NCI-H2029 treated with DMSO at 0.1 percent for 48 hours (cell line): ENCODE measurements at regions not wholly inside any gene's neighbourhood (a gene's known extent, or its start where the extent isn't known, plus 50 kb on each side); places are given as distances from the start of the nearest gene placed in this dataset.
A peak's percentile ranks its signal among the peaks of the same experiment; 100 is the strongest.
"Not testable (repeated sequence)": the region's sequence is repeated elsewhere in the genome, so short reads cannot be mapped to it uniquely, and the experiment has no call there.

Experiments
- DNase-seq: peaks from one replicate; lab custom pipeline; 2025; lab: John Stamatoyannopoulos, UW

DNA sequence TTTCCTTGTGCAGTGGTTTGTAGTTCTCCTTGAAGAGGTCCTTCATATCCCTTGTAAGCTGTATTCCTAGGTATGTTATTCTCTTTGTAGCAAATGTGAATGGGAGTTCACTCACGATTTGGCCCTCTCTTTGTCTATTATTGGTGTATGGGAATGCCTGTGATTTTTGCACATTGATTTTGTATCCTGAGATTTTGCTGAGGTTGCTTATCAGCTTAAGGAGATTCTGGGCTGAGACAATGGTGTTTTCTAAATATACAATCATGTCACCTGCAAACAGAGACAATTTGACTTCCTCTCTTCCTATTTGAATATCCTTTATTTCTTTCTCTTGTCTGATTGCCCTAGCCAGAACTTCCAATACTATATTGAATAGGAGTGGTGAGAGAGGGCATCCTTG is 90.1 kb upstream of the ZBED5 start:
- not testable (repeated sequence) for DNase-seq

DNA sequence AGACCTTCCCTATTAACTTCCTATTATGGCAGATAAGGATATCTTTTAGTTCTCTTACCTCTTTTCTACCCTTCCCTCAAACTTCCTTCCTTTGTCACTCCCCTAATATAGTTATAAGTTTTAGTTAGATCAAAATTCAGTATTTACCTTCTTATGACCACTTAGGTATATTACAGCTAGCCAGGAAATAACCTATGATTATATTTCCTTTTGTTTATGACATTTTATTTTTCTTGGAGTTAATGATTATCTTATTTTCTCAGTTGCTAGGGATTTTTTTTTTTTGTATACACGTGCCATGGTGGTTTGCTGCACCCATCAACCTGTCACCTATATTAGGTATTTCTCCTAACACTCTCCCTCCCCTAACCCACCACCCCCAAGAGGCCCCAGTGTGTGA is 88.2 kb upstream of the ZBED5 start:
- no peak for DNase-seq

DNA sequence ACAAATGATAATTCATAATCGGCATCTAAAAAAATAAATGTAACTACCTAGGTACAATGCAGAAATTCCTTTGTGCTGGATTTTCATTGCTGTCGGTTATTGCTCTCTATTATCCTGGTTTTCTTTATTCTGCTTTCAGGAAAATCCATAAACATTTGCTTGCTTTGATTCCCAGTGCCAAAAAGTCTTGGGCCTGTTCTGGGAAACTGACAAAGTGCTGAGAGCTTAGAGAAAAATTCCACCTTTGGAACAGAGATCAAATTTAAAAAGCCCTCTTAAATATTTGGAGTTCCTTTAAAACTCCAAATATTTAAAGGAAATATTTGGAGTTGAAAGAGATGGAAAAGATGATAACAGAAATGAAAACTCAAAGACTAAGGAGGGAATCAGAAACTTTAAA is 87.3 kb upstream of the ZBED5 start:
- no peak for DNase-seq

- peak; percentile 19 for DNase-seq
Measured at GRCh38 chr11:10943968-10944367, 86.1 kb upstream of the ZBED5 start.

DNA sequence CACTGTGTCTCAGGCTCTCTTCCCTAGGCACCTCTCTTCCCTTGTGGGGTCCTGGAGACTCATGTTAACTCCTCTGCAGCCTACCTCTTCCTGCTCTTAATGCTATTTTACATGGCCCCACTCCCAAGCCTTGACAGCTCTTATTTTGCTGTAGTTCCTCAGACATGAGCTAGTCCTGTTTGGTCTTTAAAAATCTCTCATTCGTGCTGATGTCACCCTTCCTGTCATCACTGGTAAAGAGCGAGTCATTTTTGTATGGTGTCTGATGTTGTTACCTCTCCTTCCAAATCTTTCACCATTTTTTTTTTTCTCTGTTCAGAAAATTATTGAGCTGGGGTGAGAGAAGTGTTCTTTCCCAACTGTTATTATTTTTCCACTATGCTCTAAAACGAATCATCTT is 84.8 kb upstream of the ZBED5 start:
- no peak for DNase-seq

- DNase-seq = no peak
Measured at GRCh38 chr11:10941871-10942270, 84.0 kb upstream of the ZBED5 start.

DNA sequence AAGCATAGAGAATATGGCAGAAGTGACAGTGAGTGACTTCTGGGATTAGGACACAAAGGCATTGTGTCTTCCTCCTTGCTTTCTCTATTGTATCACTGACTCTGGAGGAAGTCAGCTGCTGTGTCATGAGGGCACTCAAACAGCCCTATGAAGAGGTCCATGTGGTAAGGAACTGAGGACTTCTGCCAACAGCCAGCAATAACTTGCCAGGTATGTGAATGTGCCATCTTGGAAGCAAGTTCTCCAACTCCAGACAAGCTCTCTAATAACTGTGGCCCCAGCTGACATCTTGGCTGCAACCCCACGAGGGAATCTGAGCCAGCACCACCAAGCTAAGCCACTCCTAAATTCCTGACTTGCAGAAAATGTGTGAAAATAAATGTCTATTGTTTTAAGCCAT is 83.6 kb upstream of the ZBED5 start:
- DNase-seq = peak; percentile 10

GRCh38 chr11:10938650-10939387 is 81.0 kb upstream of the ZBED5 start:
- no peak for DNase-seq

DNA sequence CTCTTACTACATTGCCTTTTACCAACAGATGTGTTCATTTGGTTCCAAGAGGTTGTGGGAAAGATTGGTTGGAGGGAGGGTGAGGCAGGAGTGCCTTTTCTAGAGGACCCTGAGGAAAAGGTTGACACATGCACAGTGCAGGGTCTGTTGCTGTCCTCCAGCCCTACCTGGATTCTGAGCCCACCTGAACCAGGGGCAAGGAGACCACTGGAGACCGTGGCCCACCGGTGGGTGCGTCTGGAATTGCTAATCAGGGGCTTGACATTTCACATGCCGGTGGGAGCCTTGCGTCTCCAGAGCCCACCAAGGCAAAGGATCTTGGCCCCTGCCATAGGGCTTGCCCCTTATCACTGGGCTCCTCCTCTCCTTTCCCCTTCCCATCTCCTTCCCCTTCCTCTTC is 80.4 kb upstream of the ZBED5 start:
- DNase-seq = no peak

- no peak for DNase-seq
Measured at GRCh38 chr11:10937385-10937771, 79.5 kb upstream of the ZBED5 start.

- DNase-seq = no peak
Measured at GRCh38 chr11:10936626-10937384, 79.0 kb upstream of the ZBED5 start.

DNA sequence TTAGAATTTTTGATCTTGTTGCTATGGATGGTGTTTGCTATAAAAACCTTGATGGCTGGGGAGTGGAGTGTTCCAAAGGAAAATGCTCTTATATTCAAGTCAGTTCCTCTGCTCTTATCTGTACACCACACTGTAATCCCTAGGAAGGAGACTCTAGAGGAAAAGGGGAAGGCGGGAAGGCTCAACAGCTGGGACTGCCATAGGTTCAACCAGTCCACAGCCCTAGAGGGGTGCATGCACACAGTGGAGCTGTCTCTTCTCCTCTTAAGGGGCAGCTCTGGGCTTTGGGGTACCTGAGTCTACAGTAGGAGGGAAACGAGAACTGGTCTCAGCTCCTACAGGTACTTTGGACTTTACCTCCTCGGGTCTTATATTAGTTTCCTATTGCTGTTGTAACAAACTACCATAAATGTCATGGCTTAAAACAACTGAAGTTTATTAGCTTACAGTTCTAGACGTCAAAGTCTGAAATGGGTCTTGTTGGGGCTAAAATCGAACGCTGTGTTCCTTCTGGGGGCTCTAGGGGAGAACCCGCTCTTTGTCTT is 77.2 kb upstream of the ZBED5 start:
- DNase-seq = no peak

DNA sequence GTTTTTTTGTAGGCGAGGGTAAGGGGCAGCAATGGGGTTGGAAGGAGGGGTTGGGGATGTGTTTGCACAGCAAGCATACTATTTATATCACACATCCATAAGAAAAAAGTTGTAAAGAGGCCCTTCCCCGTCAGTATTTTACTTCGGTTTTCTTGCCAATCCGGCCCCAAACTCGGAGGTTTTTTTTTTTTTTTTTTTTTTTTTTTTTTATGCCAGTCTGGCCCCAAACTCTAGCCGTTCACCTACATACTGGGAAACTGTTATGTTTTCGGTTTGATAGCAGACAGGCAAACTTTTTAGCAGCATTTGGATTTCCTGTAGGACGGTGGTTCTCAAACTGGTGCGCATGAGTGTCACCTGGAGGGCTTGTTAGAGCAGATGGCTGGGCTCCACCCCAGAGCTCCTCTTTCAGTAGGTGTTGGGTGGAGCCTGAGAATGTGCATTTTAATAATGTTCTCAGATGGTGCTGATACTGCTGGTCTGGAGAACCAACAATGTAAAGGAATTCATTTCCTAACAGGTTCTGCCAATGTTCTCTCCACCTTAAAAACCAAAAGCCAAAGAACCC is 76.5 kb upstream of the ZBED5 start:
- peak; percentile 22 for DNase-seq

DNA sequence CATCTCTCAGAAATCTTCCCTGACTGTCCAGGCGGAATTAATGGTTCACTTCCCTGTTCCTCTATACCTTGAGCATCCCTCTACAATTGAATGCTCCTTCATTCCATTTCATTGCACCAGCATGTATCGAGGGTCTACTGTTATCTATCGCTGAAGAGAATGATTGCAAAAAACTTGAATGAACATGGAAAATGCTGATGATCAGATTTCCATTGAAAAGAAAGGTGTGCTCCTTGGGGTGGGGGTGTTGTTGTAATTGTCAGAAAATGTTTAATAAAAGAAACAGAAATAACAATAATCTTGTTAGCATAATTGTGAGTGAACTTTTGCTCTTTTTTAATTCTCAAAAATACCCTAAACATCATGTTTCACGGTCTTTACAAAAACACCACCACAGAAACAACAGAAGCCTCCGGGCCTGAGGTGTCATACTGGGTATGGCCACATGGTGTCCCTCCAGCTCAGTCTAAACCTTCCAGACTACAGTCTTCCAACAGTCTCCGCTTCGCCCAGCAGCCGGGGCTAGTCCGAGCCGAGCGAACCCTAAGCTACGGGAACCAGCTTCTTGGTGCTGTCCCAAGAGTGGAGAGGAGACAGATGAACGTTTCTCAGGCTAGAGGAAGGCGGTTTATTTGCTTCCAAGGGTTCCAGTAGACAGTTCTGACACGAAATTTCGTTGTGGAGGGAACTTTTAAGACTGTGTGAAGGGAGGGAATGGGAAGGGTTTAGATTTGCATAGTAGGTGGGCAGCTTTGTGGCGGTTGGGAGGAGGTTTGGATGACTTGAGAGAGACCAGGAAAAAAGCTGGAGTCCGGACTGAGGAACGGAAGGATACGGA is 75.8 kb upstream of the ZBED5 start:
- DNase-seq = peak; percentile 77

GRCh38 chr11:10932976-10933375 is 75.1 kb upstream of the ZBED5 start:
- DNase-seq = no peak

GRCh38 chr11:10931761-10932670 is 74.2 kb upstream of the ZBED5 start:
- peak; percentile 49 for DNase-seq

DNA sequence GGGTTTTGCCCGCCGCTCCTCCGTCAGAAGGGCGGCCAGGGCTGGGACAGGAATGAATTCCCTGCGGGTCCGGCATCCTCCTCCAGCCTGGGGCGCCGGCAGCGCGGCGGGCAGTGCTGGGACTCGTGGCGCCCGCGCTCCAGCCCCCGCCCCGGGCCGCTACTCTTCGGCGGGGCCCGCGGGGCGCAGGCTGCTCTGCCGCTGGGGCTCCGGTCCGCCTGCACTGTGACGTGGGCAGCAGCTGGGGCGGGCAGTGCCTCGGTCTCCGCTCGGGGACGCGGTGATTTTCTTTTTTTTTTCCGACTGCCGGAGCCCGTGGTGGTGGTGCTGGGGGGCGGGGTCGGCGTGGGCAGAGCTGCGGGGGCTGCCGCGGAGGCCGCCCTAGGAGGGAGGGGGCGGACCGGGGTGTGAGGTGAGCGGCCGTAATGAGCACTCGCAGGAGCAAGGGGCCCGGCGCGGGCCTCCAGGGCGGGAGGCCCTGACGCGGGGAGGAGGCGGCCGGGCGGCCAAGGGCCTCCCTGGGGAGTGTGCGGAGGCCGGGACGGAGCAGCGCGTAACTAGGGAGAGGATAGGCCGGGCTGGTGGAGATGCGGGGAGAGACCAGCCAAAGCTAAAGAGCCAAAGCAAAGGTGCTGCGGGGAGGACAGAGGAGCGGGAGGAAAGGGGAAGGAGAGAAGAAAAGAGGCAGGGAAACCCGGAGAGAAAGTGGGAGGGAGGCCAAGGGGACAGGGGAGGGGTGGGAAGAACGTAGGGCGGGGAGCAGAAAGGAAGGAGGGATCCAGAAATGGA is 73.3 kb upstream of the ZBED5 start:
- DNase-seq = peak; percentile 49

GRCh38 chr11:10930224-10930971 is 72.5 kb upstream of the ZBED5 start:
- DNase-seq = no peak

- no peak for DNase-seq
Measured at GRCh38 chr11:10927538-10927937, 69.7 kb upstream of the ZBED5 start.
